NCI-H524 (cell line): ENCODE measurements at regions not wholly inside any gene's neighbourhood (a gene's known extent, or its start where the extent isn't known, plus 50 kb on each side); places are given as distances from the start of the nearest gene placed in this dataset.

Experiments
- DNase-seq, 2 experiments: peaks; one replicate each; lab custom pipeline; 2025; lab: John Stamatoyannopoulos, UW

DNA sequence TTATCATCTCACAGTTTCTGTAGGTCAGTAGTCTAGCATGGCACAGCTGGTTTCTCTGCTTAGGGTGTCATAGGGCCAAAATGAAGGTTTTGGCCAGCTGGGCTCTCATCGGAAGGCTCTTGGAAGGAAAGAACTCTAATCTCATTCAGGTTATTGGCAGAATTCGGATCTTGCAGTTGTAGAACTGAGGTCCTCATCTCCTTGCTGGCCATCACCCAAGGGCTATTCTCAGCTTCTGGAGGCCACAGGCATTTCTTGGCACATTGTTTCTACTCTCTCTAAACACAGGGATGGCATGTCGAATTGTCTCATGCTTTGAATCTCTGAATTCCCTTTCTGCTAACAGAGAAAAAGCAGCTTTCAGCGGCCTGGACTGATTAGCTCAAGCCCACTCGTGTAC is 258.0 kb upstream of the SMARCA2 start:
- DNase-seq = peak in 1 of 2 experiments; percentile 3

DNA sequence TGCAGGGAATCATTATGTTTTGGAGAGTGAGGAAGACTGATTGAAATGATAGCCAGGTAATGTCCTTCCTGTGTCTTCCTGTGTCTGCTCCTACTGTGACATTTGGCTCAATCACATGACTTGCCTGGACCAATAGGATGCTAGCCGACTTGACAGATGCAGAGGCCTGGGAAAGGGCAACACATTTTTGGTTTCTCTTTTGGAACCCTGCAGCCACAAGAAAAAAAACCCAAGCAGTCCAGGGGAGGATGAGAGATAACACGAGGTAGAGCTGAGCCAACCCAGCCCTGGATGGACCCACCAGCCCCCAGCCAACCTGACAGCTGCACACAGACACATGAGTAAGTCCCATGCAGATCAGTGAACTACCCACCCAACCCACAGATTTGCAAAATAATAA is 256.1 kb upstream of the SMARCA2 start:
- DNase-seq = no peak

DNA sequence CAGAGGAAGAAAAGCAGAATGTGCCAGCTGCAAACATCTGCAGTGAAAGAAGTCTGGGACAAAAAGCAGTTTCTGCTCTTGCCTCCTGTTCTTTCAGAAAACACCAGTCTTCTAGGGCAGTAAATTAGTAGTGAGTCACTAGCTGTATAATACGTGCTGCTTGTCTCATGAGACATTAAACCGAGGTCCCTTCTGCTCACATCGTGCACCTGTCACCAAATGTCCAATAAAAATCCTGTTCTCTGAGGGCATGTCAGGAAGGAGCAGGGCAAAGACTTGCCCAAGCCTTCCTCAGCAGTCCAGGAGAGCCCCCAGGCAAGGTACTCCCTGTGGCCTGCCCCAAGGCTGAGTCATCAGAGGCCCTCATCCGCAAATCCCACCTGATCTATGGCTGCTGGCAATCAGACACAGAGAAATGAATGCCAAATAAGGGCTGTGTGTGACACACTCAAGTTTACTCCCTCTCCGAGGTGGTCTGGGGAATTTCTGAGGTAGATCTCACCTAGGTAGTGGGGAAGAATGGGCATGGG is 255.3 kb upstream of the SMARCA2 start:
- DNase-seq = peak in 1 of 2 experiments; percentile 65

DNA sequence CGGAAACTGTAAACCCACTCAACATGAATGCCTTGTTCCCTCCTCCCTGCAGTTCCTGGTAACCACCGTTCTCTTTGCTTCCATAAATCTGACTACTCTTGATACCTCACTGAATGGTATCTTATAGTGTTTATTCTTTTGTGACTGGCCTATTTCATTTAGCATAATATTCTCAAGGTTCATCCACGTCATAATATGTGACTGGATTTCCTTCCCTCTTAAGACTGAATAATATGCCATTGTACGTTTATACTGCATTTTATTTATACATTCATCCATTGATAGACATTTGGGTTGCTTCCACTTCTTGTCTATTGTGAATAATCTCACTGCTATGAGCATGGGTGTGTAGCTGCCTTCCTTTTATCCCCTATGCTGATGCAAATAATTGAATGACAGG is 253.3 kb upstream of the SMARCA2 start:
- DNase-seq = no peak

DNA sequence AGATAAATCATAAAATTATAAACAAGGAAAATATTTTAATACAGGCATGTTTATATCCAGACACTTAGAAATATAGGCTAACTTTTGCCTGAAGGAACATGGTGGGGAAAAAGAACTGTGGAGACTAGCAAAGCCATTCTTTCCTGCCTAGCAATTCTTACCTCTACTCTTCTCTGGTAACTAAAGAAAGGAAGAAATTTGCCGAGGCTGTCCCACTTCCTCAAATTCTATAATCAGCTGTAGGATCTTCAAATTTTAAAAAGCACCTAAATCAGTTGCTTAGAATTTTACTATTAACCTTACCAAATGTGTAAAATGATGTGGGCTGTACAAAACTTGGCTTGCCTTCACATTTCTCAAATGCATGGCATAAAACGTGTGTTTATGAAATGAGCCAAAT is 249.1 kb upstream of the SMARCA2 start:
- no peak for DNase-seq

DNA sequence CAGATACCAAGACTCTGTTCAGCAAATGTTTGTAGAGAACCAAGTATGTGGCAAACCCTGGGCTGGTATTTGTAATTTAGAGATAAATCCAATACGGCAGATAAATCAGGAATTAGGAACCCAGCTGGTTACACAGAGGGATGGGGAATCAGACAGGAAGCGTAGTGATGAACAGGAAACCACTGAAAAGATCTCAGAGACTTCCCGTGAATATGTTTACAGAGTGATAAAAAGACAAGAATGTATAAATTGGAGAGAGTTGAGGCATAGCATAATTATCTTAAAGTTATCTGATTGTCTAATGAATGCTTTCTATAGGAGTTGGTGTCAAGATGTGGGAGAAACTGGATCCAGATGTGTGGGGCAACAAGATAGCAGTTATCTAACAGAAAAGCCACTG is 246.6 kb upstream of the SMARCA2 start:
- DNase-seq = no peak

DNA sequence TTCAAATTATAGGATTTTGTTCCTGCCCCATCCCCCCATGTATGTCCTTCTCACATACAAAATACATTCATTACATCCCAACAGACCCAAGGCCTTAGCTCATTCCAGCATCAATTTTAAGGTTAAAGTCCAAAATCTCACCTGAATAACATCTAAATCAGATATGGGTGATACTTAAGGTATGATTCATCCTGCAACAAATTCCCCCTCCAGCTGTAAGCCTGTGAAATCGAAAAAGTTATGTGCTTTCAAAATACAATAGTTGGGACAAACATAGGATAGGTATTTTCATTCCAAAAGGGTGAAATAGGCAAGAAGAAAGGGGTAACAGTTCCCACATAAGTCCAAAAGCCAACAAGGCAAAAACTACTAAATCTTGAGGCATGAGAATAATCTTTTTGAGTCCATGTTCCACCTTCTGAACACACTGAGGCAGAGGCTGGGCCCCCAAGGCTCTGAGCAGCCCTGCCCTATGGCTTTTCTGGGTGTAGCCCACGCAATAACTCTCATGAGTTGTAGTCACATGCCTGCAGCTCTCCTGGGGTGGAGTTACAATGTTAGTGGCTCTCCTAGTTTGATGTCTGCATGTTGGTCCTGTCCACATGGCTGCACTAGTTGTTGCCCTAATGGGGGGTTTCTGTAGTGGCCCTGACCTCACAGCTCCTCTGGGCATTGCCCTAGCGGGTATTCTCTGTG is 243.9 kb upstream of the SMARCA2 start:
- DNase-seq = no peak

DNA sequence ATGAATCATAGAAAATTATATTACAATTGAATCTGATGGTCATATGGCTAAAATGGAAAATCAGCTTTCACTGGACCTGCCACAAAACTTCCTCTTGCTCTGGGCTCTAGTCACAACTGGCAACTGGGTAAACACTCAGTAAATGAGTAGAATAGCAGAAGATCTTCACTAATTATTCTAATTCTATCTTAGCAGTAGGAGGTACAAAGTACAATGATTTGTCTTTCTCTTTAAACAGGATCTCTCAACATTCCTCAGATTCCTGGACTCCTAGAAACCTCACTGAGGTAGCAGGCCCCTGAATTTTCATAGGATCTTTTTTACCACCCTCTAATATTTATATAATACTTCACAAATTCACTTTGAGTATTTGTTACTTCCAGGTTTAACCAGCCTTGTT is 239.9 kb upstream of the SMARCA2 start:
- DNase-seq = no peak

DNA sequence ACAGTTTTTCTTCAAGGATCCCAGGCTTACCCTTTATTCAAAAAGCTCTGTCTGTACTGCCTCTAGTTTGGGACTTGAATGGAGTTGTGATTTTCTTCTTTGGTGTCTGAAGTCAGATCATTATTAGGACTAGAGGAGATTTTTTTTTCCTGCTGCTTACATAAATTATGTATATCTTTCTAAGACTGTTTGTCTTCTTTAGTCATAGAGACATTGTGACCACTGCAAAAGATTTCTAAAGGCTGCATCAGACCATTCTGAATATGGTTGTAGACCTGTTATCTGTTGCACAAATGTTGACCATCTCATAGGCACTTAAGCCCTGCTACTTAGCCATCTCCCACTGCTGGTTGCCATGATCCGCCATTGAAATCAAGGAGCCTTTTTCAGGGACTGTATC is 238.5 kb upstream of the SMARCA2 start:
- no peak for DNase-seq

DNA sequence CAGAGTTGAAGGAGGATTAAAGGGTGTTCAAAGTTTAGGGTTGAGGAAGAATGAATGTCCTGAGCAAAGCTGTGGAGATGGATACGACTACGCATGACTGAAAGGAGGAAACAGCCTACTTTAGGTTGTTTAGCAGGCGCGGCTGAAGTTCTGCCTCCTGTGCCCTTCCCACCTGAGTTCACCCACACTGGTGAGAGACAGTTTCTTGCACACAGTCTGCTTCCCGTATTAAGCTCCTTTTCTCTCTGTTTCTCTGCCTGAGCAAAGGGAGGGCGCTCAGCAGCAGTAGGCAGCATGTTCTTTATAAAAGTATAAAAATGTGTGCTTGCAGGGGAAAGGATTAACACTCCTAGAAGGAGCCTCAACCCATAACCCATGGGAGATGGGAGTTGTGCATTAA is 224.0 kb upstream of the SMARCA2 start:
- no peak for DNase-seq

DNA sequence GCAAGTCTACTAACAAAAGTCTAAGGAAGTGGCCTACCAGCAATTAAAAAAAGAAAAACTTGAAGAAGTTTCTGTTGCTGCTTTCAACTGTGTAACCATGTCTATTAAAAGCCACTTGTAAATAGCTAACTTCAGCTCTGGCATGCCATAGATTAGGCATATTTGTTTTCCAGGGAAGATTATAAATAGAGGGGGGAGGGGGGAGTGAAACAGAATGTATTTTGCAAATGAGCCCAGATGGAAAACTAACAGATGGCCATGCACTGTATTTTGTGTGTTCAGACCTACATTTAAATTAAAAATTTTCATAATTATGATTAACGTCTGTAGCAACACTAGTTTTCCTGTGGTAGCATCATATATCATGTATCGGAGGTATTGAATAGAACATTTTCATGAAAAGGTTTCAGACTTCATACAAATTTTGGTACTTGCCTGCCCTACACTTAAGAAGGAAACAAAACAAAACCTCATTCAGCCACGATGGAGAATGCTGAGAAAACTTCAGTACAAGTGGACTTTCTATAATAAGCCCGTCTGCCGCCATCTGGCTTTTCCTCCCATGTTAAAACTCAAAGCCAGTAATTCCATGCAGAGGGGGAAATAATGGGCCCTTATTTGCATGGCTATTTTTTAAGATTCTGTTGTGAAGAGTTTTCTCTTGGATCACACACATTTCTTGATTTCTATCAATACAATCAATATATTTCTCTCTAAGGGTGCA is 220.4 kb upstream of the SMARCA2 start:
- peak; percentile 84 to 91 for DNase-seq

DNA sequence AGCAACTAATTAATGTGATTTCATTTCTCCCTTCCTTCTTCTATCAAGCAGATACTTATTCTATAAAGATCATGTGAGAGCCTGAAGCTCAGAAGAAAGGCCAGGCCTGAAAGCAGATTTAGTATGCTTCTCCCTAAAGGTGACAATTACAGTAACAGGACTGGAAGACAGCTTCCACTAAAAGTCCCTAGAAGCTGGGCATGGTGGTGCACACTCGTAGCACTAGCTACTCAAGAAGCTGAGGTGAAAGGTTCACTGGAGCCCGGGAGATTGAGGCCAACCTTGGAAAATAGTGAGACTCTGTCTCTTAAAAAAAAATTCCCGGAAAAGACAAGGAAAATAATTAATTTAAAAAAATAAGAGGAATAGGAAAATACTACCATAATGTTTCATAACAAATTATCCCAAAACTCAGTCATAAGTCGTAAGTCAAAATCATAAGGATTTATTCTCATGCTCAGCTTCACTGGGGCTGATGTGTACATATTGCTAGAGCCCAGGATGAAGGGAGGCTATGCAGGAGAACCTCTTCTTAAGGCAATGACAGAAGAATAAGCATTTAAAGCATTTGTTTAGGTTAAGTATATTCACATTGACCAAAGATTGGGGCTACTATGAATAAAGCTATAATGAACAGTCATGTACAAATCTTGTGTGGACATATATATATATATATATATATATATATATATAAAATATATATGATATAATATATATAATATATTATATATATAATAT is 210.8 kb upstream of the SMARCA2 start:
- DNase-seq = no peak

DNA sequence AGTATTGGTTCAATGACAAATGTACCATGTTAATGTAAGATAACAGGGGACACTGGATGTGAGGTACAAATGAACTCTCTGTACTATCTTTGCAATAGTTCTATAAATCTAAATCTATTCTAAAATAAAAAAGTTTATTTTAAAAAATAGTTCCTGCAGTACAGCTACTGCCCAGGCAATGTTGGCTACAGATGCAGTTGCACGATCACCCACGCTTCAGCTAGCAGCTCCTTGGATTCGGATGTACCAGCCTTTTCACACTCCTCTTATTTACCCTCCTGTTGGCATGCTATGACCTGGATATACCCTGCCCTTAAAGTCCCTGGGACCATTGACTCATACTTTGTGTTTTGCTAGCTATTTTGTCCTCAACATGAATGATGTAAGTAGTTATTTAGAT is 185.4 kb upstream of the SMARCA2 start:
- DNase-seq = no peak

DNA sequence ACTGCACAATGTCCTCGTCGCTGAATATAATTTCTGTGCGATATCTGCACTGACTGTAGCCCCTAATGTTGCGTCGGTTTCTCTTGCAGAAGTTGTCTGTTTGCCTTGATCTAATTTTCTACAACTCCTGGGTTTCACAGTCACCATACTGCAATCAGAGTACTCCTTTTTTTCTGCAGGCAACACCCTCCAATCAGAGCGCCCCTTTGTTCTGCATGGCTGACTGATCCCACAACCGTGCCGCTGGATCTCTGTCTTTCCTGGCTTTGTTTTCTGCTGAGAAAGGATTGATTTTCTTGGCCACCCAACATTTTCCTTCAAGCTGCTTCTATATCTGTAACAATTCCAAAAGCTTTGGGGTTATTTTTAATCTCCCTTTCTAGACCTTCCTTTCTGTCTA is 182.2 kb upstream of the SMARCA2 start:
- DNase-seq = no peak

DNA sequence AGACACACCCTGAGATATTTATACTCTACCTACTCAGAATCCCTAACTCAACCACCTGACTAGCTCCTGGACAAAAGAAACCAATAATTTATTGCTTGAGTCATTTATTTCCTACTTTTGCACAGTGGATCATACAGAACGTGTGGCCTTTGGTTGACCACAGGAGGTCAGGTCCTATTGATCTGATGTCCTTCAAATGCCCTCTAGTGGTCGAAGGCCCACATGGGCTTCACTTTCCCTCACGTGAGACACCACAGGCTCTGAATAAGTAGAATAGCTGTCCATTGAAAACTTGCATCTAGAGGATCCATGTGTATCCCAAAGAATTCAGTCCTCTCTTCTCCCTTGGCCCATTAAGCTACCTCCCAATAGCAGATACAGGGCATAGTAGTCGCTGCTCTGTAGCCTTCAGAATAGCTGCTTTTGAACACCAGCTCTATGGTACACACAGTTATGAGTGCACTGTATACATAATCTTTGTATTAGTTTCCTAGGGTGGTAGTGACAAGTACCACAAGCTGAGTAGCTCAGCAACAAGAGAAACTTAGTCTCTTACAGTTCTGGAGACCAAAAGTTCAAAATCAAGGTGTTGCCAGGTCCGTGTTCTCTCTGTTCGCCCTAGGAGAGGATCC is 177.6 kb upstream of the SMARCA2 start:
- peak; percentile 7 to 72 for DNase-seq

DNA sequence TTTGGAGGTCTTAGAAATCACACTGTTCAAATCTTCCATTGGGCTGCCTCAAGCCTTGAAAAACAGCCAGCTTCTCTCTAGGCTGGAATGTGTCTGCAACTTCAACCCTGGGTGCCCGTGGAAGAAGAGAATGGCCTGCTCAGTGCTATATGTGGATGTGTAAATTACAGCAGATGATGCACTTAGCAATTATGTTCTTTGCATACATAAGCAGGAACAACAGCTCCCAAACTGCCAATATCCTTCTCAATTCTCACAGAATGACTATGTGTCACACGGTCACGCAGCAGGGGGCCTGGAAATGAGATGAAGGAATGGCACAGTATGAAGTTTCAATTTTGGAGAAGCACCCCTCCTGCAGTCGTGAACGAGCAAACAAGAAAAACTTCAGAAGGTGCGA is 175.2 kb upstream of the SMARCA2 start:
- peak; percentile 64 to 73 for DNase-seq

DNA sequence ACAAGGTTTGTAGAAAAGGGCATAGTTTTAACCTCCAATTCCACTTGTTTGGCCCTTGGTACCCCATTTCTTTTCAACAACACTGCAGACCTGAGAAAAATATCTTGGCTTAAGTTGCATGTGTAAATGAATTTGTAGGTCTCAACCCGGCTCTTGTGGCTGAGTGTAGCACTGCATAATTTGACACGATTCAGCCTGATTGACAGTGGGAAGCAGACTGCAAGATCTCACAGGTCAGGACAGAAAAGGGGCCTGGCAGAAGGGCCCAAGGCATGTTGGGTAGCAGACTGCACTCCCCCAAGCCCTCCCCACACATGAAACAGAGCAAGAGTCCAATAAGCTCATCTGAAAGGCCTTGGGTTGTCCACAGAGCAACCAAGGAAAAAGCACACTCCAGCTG is 169.7 kb upstream of the SMARCA2 start:
- DNase-seq = no peak

DNA sequence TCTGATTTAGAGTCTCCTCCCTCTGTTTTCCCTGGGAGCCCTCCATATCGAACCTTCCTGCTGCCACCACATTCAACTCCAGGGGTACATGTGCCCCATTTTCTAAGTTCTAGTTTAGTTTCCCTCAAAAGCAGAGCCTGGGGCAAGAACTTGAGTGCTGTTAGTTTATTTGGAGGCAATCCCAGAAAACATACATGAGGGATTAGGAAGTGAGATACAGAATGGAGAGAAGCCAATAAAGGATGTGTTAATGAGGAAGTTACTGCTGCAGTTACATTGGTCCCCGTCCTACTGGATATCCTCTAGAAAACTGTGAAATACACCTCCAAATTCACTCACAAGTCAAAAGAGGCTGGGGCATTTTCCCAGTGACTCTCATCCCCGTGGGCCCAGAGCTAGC is 159.4 kb upstream of the SMARCA2 start:
- no peak for DNase-seq

DNA sequence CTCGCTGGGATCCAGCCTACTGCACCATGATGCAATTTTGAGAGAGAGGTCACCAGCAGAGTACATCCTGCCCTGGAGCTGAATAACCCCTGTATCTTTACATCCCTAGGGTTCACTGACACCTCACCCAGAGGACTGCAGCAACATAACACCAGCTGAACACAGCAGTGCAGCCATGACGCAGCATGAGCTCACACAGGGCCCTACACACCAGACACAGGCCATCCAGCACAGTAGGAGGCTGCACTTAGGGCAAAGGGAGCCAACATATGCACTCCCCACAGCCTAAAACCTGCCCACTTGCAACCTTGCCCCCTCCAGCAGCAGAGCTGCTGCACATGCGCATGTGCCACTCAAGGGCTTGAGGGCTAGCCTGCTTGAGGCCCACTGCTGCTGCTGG is 157.3 kb upstream of the SMARCA2 start:
- DNase-seq = no peak

DNA sequence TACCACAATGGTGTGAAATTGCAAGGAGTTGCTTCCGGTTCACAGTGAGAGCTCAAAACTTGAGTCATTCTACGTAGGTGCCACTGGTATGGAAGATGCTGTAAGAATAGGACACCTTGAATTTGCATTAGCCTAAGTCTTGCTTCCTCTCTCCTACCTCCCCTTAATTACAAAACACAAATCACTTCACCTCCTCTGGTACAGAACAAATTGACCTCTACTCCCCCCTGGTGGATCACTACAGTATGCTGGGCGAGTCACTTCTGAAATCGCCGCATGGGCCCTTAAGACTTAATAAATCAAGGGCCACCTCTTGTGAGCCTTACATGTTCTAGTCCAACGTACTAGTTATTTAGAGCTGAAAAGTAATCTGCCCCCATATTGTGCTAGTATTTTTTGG is 145.3 kb upstream of the SMARCA2 start:
- peak; percentile 56 to 74 for DNase-seq

DNA sequence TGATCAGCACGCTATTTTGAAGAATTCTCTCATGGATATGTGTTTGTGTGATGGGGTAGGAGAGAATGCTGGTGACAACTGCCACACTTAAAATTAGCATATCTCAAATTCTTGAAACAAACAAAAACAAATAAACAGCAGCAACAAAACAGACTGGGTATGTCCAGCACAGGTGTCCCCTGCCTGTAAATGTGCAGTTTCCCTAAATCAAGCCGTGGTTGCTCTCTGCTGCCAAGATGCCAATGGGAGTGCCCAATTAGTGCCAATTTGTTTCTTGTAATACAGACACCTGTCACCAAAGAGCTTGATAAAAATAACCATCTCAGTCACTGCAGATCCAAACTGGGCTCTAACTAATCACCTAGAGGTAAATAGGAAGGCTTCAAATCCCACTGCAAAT is 144.2 kb upstream of the SMARCA2 start:
- DNase-seq = no peak

DNA sequence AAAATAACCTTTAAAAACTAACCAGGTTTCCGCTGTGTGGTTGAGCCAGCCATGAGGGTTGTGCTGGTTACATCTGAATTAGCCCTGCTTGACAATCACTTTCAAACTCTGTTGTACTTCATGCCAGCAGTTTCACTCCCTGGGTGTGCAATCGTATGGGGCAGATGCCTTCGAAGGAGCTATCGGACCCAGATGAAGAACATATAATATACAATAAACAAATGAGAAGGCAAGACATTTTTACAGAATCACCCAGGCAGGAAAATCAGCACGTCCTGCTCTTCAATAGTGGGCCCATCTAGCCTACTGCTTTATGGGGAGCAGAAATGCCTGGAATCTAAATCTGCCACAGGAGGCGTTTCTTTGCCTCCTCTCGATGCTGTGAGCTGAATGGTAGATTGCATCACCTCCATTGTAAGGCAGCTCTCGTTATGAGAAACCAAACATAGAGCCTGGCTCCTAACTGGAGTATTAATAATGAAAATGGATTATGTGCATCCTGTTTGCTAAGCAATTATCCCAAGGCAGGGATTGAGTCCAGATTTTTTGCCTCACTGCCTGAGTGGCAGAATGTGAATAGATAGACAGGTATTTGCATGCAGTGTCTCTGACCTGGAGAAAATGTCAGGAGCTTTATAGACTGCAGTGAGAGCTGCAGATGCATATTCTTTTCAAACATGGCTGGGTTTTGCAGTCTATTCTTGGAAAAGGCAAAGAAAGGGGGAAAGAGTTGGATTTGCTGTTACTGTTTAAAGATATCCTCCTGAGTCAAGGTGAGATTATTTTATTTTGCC is 143.3 kb upstream of the SMARCA2 start:
- no peak for DNase-seq
